ENCODE measurements at regions not wholly inside any gene's neighbourhood (a gene's known extent, or its start where the extent isn't known, plus 50 kb on each side); places are given as distances from the start of the nearest gene placed in this dataset.
A peak's percentile ranks its signal among the peaks of the same experiment; 100 is the strongest.
"Not testable (repeated sequence)": the region's sequence is repeated elsewhere in the genome, so short reads cannot be mapped to it uniquely, and the experiment has no call there.

DNA sequence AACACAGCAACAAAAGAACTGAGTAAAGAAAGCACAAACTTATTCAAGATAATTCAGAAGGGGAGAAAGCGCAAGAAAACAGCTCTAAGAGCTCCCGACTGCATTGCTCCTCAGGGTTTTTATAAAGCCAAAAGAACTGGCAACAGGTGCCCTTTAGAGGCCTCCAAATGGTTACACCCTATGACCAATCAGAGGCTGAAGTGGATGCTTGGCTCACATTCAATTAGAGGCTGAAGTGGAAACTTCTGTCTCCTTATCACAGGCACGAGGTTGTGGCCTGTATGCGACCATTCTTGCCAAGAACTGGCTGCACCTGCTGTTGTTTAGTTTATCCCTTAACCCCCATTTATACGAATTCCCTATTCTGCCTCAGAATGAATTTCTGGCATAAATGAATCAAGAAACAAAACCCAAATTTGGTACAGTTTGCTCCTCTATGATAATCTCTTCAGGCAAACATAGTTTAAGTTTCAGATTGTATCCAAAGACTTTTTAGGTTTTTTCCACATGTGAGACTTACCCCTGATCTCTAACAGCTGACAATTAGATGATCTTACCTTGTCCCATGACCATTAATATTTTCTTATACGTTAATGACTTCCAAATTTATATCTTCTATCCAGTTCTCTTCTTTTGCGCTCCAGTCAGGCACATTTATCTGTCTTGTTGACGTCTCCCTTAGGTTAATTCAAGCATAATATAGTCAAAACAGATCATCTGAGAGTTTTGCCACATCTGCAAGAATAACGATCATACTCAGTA is 504.8 kb downstream of the NXPH1 start:
- peak; percentile 53 for DNase-seq

DNA sequence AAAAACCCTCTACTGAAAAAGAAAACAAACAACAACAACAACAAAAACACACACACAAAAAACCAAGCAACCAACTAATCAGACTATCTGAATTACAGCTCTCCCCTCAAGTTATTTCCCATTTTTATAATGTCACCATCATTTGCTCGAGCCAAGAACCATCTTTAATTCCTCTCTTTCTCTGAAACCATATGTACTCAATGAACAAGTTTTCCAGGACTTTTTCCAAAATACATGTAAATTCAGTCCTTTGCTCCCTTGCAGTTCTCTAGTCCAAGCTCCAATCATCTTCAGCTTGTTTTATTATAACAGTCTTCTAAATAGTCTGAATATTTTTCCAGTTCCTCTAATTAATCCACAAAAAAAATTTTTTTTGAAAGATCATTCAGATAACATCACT is 506.0 kb downstream of the NXPH1 start:
- no peak for DNase-seq

DNA sequence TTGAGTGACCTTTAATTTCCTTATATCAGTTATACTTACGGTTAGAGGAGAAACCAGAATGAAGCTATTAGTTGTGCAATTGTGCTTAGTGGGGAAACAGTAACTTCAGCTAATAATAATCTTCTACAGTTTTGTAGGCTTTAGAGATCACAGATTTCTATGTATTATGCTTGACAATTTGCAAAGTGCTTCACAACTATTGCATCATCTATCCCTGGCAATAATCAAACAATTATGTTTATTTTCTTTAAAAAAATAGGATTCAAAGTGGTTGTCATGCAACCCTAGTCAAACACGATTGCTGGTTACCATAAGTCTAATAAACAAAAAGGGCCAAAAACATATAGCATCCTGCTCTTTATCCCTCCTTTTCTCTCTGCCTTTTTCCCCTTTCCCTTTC is 530.3 kb downstream of the NXPH1 start:
- no peak for DNase-seq

DNA sequence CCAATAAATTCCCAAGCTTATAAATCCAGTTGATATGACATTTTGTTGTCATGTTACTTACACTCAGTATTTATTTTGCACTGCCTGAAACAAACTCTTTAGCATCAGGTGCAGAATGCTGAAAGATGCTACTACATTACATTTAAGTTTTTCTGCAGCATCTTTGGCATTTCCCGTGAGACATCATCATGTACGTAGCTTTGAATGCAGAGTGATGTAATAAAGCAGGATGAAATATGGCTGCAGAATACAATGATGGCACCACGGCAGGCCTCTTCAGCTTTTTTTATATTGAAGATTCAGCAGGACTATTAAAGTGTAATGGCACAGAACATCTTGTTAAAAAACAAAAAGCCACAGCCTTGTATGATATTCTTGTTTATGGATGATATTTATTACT is 531.8 kb downstream of the NXPH1 start:
- no peak for DNase-seq

DNA sequence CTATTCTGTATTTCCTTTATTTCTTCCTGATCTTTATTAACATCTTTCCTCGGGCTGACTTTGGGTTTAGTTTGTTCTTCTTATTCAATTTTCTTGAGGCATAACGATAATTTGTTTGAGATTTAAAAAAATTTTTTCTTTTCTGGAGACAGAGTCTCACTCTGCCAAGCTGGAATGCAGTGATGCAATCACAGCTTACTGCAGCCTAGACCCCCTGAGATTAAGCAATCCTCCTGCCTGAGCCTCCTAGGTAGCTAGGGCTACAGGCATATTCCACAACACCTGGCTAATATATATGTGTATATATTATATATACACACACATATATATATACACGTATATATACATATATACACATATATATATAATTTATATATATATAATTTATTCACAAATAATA is 540.2 kb downstream of the NXPH1 start:
- no peak for DNase-seq

DNA sequence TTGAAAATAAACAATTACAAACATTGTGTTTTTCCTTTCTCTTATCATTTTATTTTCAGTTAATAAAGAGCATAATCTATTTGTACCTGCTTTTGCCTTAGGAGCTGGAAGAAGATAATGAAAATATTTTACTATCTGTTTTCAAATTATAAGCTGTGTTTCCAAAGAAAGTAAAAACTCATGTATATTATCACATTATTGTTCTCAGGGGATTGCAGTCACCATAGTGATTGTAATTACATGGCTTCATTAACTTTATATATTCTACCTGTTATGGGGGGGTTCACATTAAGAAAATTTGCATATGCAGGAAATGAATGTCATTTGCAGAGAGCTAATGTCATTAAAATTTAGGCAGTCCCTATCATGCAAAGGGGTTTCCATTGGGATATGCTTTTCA is 542.3 kb downstream of the NXPH1 start:
- no peak for DNase-seq

DNA sequence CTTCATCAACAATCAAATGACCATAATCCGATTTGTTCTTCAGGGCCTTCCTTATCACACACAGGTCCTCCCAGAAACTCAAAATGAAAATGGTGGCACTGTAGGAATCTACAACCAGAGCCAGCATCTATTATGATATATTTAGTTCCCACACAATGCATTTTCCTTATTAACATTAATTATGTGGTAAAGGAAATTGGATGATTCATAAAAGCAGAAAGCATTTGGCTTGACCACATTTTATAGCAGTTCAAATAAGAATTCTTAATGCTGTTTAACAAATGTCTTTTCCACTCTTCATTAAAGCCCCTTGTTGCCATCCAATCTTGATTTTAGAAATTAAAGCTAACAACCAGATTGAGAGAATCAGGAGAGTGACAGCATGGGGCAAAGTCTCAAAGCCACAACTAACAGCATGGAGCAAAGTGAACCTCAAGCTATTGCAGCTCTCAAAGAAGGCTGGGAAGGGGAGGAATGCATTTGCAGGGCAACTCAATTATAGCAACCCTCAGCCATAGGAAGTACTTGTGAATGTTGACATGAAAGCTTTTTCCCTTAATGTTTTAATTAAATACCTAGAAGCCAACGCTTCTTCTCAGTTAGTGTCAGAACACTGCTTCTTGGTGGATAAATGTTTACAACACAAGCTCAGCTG is 549.1 kb downstream of the NXPH1 start:
- no peak for DNase-seq

GRCh38 chr7:8985255-8985654 is 551.8 kb downstream of the NXPH1 start:
- DNase-seq: no peak

GRCh38 chr7:8988267-8988666 is 554.9 kb downstream of the NXPH1 start:
- DNase-seq: no peak

GRCh38 chr7:8991159-8991558 is 557.8 kb downstream of the NXPH1 start:
- DNase-seq: no peak

- DNase-seq: no peak
Observed at GRCh38 chr7:8998762-8999161, 565.4 kb downstream of the NXPH1 start.

DNA sequence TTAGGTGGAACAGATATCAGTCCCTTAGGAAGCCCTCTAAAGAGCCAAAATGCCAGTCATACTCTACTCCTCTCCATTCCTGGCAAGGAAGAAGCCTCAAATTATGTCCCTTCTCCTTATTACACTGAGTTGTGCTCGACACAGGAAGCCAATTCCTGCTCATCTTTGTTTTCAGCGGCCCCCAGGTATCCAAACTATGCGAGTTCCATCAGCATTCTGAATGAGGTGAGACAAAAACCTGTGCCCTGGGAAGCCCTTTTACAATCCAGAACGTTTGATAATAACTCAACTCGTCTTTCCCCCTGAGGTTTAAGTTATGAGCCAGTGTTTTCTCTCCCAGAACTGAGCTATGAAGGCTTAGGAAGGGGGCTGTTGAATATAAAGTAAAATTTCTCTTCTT is 580.5 kb downstream of the NXPH1 start:
- no peak for DNase-seq

GRCh38 chr7:9017286-9017685 is 583.9 kb downstream of the NXPH1 start:
- DNase-seq: no peak

GRCh38 chr7:9022456-9022855 is 589.0 kb downstream of the NXPH1 start:
- no peak for DNase-seq

DNA sequence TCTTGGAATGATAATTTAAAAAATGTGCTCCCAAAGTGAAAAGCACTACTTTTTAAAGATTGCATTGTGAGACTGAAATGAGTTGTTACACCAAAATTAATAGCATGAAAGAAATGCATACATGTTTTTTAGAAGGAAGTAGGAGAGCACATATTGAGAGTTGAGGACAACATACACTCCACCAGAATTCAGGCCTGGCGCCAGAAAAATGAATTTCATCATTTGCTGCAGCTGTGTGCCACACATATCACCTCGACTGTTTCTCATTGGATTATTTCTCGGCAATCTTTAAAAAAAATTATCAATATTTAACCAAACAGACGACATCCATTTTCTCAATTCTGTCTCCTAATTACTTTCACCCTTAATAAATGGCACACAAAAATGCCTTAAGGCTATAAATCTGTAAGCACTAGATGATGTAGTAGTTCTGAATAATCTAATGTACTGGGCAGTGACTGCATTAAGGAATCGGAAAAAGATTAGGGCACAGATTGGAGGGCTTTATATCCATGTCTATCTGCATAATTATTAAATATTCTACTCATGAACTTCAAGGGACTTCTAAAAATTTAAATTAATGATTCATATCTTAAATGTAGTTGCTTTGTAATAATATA is 590.4 kb downstream of the NXPH1 start:
- no peak for DNase-seq

- no peak for DNase-seq
Observed at GRCh38 chr7:9026121-9026520, 592.7 kb downstream of the NXPH1 start.

- DNase-seq: no peak
Observed at GRCh38 chr7:9028012-9028411, 594.6 kb downstream of the NXPH1 start.

DNA sequence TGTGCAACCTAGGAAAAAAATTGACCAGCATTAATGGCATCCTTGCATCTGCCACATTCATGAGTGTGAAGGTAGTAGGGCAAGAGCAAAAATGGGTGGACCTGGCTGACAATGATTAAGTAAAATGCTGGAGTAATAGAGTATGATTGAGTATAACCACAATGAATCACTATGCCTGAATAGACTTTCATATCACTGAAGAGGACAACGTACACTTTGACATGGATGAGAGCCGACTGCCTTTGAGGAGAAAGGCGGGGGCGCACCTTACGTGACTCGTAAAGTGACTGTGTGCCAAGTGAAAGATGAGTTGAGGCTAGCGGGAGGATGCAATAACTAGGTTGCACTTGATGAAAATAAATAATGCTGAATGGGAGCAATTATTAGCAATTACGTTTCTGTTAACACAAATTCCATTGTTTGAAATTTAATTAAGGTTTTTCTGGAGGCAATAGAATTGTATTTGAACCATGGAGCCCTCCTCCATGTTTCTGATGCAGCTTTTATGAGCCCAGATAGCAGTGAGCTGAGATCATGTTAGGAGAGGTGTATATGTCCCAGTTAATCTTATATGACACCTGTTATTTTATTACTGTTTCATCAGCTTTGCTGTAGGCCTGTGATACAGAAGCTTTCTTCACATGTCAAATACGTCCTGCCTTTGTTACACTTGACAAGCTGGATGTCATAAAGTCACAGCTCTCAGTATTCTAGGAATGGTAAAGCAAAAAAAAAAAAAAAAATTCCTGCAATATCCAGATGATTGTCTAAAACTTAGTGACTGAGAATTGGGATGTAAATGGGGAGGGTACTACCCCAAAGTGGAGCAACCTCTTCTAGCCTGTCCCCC is 596.5 kb downstream of the NXPH1 start:
- DNase-seq: no peak

- no peak for DNase-seq
Observed at GRCh38 chr7:9030976-9031375, 597.6 kb downstream of the NXPH1 start.

DNA sequence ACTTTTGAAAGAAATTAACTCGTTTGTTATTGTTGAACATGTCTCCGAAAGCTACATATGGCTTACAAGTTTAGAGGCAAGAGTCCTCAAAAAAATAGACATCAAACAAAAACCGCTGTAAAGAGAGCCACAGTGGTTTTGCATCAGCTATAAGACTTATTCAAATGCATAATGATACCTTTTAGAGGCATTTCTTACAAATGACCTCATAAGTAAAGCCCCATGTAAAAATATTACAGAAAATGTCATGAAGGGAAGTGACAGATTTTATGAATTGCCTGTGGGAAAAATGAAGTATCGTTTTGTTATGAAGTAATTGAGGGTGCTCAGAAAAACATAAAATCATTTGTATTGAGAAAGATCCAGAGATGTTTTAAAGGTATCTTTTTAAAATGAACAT is 598.0 kb downstream of the NXPH1 start:
- no peak for DNase-seq

GRCh38 chr7:9036080-9036479 is 602.7 kb downstream of the NXPH1 start:
- no peak for DNase-seq

- no peak for DNase-seq
Observed at GRCh38 chr7:9071160-9071762, 637.9 kb downstream of the NXPH1 start.

DNA sequence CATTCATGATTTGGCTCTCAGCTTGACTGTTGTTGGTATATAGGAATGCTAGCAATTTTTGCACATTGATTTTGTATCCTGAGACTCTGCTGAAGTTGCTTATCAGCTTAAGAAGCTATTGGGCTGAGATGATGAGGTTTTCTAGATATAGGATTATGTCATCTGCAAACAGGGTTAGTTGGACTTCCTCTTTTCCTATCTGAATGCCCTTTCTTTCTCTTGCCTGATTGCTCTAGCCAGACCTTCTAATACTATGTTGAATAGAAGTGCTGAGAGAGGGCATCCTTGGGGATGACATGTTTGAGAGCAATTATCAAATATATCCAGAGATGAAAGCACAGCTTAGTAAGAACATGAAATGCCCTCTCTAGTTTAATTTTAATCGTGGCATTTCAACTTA is 642.4 kb downstream of the NXPH1 start:
- DNase-seq: not testable (repeated sequence)
